HG03354 (cell line): ENCODE measurements at regions not wholly inside any gene's neighbourhood (a gene's known extent, or its start where the extent isn't known, plus 50 kb on each side); places are given as distances from the start of the nearest gene placed in this dataset.

Experiments used
- ATAC-seq: cut with Tn5 transposase; IDR thresholded peaks from one replicate; pipeline ENCODE4 v1.9.1; 2021; ENCODE audit warnings: mild to moderate bottlenecking; ENCODE audit not compliant: unreplicated experiment, poor library complexity, severe bottlenecking

GRCh38 chr9:107226421-107226820, 56.7 kb upstream of the RAD23B start:
- ATAC-seq: no peak

GRCh38 chr9:107227774-107228173, 55.3 kb upstream of the RAD23B start:
- ATAC-seq: no peak

GRCh38 chr9:107228496-107229039, 54.5 kb upstream of the RAD23B start:
- ATAC-seq: no peak

- ATAC-seq: no peak
These were observed 53.8 kb upstream of the RAD23B start for GRCh38 chr9:107229241-107229741.
